ENCODE measurements at regions not wholly inside any gene's neighbourhood (a gene's known extent, or its start where the extent isn't known, plus 50 kb on each side); places are given as distances from the start of the nearest gene placed in this dataset.

DNA sequence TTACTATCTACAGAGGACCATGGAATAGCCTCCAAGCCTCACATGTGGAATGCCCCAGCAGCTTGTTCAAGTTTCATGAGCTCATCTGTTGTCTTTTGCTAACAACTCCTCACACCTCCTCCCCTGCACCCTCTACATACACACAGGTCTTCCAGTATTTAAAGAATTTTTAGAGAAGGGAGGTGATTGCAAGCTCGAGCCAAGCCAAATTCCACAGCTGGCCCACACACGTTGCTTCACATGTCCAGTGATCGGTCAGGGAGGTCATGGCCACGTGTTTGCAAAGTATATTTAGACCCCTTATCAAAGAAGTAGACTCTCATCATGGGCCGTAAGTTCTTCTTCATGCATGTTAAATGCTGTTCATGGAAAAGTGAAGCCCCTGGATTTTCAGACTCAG, 281.7 kb downstream of the OSTF1 start (continued):
- TF ChIP-seq CEBPB (IDR thresholded peaks at IDR 0.05; ENCODE audit: low read depth) (no peak), SP1 (IDR thresholded peaks at IDR 0.05; ENCODE audit: low read depth) (no peak)

DNA sequence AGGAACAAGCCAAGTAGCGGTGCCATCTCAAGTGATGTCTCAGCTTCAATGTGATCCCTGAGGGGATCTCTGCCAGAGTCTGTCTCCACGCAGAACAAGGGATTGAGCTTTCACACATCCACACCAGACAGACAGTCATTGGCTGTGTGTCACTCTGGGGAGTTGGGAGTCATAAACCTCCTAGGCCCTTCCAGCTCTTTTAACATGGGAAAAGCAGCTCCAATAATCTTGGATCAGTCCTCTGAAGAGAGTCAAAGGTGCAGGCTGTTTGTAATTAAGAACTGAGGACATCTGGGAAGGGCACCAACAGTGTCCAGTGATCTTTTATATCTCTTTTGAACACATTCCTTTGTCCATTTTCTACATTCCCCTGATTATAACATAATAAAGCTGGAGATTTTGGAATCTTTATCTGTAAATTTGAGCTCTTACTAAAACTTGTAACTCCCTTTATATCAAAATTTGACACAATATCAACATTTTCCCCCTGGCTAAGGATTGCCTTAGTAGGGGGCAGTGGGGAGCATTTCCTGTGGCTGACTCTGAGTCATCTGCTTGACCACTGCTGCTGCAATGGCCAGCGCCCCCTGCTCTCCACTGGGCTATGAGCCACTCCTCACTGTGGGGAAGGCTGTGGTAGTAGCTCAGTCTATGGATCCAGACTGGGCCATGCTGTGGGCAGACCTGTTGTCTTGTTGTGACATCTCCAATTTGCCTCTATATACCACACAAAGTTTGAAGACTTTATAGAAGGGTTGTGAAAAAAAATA, 284.4 kb downstream of the OSTF1 start:
- H3K9me2 ChIP-seq (ENCODE audit: insufficient read depth), result no peaks in the 10 kb centered on the region
- peaks cover 9% of the 10 kb centered on the region for H3K27me3 ChIP-seq (ENCODE audit: insufficient read depth, low read length)
- no peak for ATAC-seq
- POLR2A ChIA-PET, result no interaction called here
- no peak overlapping the region for H3K4me2 ChIP-seq (ENCODE audit: low read length)
- BruUV-seq (replicated peaks), result no TSS peak
- TF ChIP-seq EGR1 (IDR thresholded peaks at IDR 0.05; ENCODE audit: low read depth), result no peak
- no peak for TF ChIP-seq POLR2A (IDR thresholded peaks at IDR 0.05; ENCODE audit: borderline replicate concordance, extremely low read depth, insufficient read depth, insufficient read length)
- no peak for TF ChIP-seq YY1 (IDR thresholded peaks at IDR 0.05; ENCODE audit: extremely low read depth, insufficient replicate concordance, low read depth, low read length)
- no peak for TF ChIP-seq CBX3 (IDR thresholded peaks at IDR 0.05; ENCODE audit: low read depth)
- TF ChIP-seq CEBPB (IDR thresholded peaks at IDR 0.05; ENCODE audit: low read depth), result no peak
- TF ChIP-seq, protein P1, sequence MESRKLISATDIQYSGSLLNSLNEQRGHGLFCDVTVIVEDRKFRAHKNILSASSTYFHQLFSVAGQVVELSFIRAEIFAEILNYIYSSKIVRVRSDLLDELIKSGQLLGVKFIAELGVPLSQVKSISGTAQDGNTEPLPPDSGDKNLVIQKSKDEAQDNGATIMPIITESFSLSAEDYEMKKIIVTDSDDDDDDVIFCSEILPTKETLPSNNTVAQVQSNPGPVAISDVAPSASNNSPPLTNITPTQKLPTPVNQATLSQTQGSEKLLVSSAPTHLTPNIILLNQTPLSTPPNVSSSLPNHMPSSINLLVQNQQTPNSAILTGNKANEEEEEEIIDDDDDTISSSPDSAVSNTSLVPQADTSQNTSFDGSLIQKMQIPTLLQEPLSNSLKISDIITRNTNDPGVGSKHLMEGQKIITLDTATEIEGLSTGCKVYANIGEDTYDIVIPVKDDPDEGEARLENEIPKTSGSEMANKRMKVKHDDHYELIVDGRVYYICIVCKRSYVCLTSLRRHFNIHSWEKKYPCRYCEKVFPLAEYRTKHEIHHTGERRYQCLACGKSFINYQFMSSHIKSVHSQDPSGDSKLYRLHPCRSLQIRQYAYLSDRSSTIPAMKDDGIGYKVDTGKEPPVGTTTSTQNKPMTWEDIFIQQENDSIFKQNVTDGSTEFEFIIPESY (IDR thresholded peaks at IDR 0.05; ENCODE audit: extremely low read depth, insufficient replicate concordance, low read length), result no peak
- no peak for TF ChIP-seq TCF7L2 (IDR thresholded peaks at IDR 0.05; ENCODE audit: borderline replicate concordance, extremely low read depth, insufficient read depth, insufficient read length)
- TF ChIP-seq SP1 (IDR thresholded peaks at IDR 0.05; ENCODE audit: low read depth), result no peak
- TF ChIP-seq FOSL1 (IDR thresholded peaks at IDR 0.05; ENCODE audit: low read depth), result no peak
- no peak for TF ChIP-seq ZNF274 (IDR thresholded peaks at IDR 0.05; ENCODE audit: low read depth, low read length)
- TF ChIP-seq ELF1 (IDR thresholded peaks at IDR 0.05; ENCODE audit: borderline replicate concordance, low read depth), result no peak
- no peak for TF ChIP-seq RAD21 (IDR thresholded peaks at IDR 0.05; ENCODE audit: low read depth)
- TF ChIP-seq, protein P2, sequence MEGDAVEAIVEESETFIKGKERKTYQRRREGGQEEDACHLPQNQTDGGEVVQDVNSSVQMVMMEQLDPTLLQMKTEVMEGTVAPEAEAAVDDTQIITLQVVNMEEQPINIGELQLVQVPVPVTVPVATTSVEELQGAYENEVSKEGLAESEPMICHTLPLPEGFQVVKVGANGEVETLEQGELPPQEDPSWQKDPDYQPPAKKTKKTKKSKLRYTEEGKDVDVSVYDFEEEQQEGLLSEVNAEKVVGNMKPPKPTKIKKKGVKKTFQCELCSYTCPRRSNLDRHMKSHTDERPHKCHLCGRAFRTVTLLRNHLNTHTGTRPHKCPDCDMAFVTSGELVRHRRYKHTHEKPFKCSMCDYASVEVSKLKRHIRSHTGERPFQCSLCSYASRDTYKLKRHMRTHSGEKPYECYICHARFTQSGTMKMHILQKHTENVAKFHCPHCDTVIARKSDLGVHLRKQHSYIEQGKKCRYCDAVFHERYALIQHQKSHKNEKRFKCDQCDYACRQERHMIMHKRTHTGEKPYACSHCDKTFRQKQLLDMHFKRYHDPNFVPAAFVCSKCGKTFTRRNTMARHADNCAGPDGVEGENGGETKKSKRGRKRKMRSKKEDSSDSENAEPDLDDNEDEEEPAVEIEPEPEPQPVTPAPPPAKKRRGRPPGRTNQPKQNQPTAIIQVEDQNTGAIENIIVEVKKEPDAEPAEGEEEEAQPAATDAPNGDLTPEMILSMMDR (IDR thresholded peaks at IDR 0.05 in 2 of 3, conservative IDR thresholded peaks at IDR 0.05 in 1 of 3; ENCODE audit: borderline replicate concordance in 1 of 3, insufficient read depth in 1 of 3, low read depth in 2 of 3, low read length in 2 of 3), result no peak
- no peak for TF ChIP-seq SRF (IDR thresholded peaks at IDR 0.05; ENCODE audit: low read depth)
- no peak for TF ChIP-seq POLR2AphosphoS5 (IDR thresholded peaks at IDR 0.05; ENCODE audit: low read depth, low read length)
- no peak overlapping the region for H2AFZ ChIP-seq (ENCODE audit: low read depth, low read length, poor library complexity, severe bottlenecking)
- RAD21 ChIA-PET (ENCODE audit: low non-redundant PET in 1 of 2, low total read pairs in 2 of 2, uncharacterized antibody in 2 of 2, unreplicated experiment in 2 of 2), result no interaction called here
- H3K4me1 ChIP-seq (ENCODE audit: control insufficient read depth in 1 of 2, insufficient read depth in 2 of 2, low read length in 2 of 2), result no peaks in the 10 kb centered on the region
- CTCF ChIA-PET, result no interaction called here
- intact Hi-C loops (cut with micrococcal nuclease), result no loop called here
- DNase-seq (ENCODE audit: low read depth, low spot score), result no peak
- H3K27ac ChIP-seq (ENCODE audit: low read depth, low read length), result no peak overlapping the region
- H4K20me1 ChIP-seq (ENCODE audit: insufficient read depth), result no peaks in the 10 kb centered on the region
- no peak overlapping the region for H3K4me3 ChIP-seq (replicated peaks in 1 of 2; ENCODE audit: low read depth in 1 of 2, low read length in 2 of 2)
- no peaks in the 10 kb centered on the region for H3K36me3 ChIP-seq (ENCODE audit: control insufficient read depth in 1 of 2, insufficient read depth in 2 of 2, low read length in 2 of 2)
- no peaks in the 10 kb centered on the region for H3K9me3 ChIP-seq (ENCODE audit: control insufficient read depth in 1 of 2, insufficient read depth in 1 of 2, low read depth in 1 of 2, low read length in 2 of 2)
- no peak overlapping the region for H3K9ac ChIP-seq (ENCODE audit: low read length)
- H3K79me2 ChIP-seq (ENCODE audit: insufficient read depth, low read length), result no peaks in the 10 kb centered on the region
